ENCODE measurements at regions not wholly inside any gene's neighbourhood (a gene's known extent, or its start where the extent isn't known, plus 50 kb on each side); places are given as distances from the start of the nearest gene placed in this dataset.

DNA sequence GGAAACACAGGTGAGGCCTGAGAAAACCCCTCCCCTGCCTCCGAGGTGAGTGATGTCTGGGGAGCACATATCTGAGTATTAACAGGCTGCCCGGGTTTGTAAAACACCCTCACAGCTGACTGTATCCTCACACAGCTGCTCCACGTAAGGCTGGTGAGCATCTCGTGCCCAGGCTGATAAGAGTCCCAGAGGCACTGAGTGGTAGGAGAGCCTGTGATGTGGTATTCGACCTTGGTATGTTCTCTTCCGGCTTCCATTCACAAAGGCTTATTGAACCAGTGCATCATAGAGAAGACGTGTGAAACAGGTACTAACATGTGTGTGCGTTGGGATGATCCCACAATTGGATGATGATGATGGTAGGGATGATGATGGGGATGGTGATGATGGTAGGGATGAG lies 71.7 kb downstream of the RASSF10 start:
- TF ChIP-seq CTCF (IDR thresholded peaks at IDR 0.05) (no peak), POLR2A (IDR thresholded peaks at IDR 0.05) (no peak), POLR2AphosphoS5 (IDR thresholded peaks at IDR 0.05) (no peak)
